Suprapubic skin (tissue), 4 donors: ENCODE measurements at regions not wholly inside any gene's neighbourhood (a gene's known extent, or its start where the extent isn't known, plus 50 kb on each side); places are given as distances from the start of the nearest gene placed in this dataset.
"Not testable (repeated sequence)": the region's sequence is repeated elsewhere in the genome, so short reads cannot be mapped to it uniquely, and the experiment has no call there.

Source experiments
- DNase-seq, 2 donors: peaks; one replicate each; pipeline ENCODE4 v3.0.0-alpha.2; 2019; ENCODE audit warnings: low spot score in 2 of 2
- H3K27ac ChIP-seq: fragments of 200-600 bp; sonication (generic); one replicate; pipeline ENCODE4 v1.5.1; 2019
- H3K27me3 ChIP-seq: fragments of 200-600 bp; sonication (generic); one replicate; pipeline ENCODE4 v1.5.1; 2019
- H3K36me3 ChIP-seq: fragments of 200-600 bp; sonication (generic); one replicate; pipeline ENCODE4 v1.5.1; 2019
- H3K4me1 ChIP-seq: fragments of 200-600 bp; sonication (generic); one replicate; pipeline ENCODE4 v1.5.1; 2019
- H3K4me3 ChIP-seq: fragments of 200-600 bp; sonication (generic); one replicate; pipeline ENCODE4 v1.5.1; 2019; ENCODE audit warnings: mild to moderate bottlenecking
- H3K9me3 ChIP-seq: fragments of 200-600 bp; sonication (generic); one replicate; pipeline ENCODE4 v1.5.1; 2019
- CTCF ChIP-seq, 2 donors: fragments of 200-600 bp in 1 of 2; fragments of 450-650 bp in 1 of 2; sonication (generic) in 1 of 2; IDR thresholded peaks; one replicate each; pipeline ENCODE4 v1.5.1; 2016 to 2019; ENCODE audit warnings: antibody characterized with exemption in 2 of 2, mild to moderate bottlenecking in 1 of 2, moderate library complexity in 1 of 2
- EP300 ChIP-seq: sonication (generic); formaldehyde crosslinking; IDR thresholded peaks from one replicate; pipeline ENCODE4 v1.6.1; 2017; ENCODE audit warnings: antibody characterized with exemption
- POLR2A ChIP-seq, 2 donors: fragments of 450-650 bp; IDR thresholded peaks; one replicate each; pipeline ENCODE4 v1.6.1; 2017; ENCODE audit warnings: antibody characterized with exemption in 2 of 2, mild to moderate bottlenecking in 2 of 2, moderate library complexity in 2 of 2
- POLR2AphosphoS5 ChIP-seq, 3 donors: sonication (generic); formaldehyde crosslinking; IDR thresholded peaks; one replicate each; pipeline ENCODE4 v1.6.1; 2017; ENCODE audit warnings: antibody characterized with exemption in 3 of 3
- WGBS: methylation state at CpG from one replicate; pipeline ENCODE4 v1.1.5; 2018; 5-methylcytosine and 5-hydroxymethylcytosine counted together

DNA sequence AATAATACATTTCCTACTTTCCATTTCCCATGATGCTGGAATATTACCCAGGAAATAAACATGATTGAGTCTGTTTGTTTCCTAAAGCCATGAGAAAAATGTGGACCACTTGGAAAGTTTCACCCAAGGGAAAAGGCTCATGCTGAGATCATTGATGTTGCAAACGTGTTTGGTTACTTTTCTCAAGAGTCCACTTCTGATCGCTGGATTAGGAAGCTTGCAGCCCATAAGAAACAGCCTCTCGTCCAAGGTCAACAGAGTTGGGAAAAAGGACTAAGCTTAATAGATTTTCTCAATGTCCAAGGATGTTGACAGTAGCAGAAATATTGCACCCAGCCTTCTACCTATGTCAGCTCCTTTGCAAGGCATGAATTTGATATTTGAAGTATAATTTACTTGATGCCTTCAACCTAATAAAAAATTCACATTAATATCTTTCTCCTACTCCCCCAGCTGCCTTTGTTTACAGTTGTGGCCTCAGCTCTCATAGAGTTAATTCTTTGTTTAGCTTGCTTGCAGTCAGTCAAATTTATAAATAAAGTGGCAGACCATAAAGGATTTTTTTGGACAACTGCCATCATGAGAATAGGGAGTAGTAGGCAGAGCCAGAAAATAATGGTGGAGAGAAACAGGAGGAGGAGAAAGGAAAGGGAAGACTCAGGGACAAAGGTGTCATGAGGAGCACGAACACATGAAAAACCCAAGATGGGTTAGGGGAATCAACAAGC, 65.6 kb upstream of the BLTP1 start:
- 49% methylated on average over 4 of the region's 4 CpGs for WGBS
- H3K36me3 ChIP-seq = no peaks in the 10 kb centered on the region
- H3K4me1 ChIP-seq = no peaks in the 10 kb centered on the region
- no peak overlapping the region for H3K4me3 ChIP-seq
- H3K27me3 ChIP-seq = no peaks in the 10 kb centered on the region
- no peak for TF ChIP-seq POLR2A (IDR thresholded peaks at IDR 0.05)
- no peak for TF ChIP-seq EP300
- no peak for TF ChIP-seq POLR2AphosphoS5 (IDR thresholded peaks at IDR 0.05)
- TF ChIP-seq CTCF (IDR thresholded peaks at IDR 0.05) = no peak
- H3K27ac ChIP-seq = no peak overlapping the region
- no peaks in the 10 kb centered on the region for H3K9me3 ChIP-seq
- no peak for DNase-seq

DNA sequence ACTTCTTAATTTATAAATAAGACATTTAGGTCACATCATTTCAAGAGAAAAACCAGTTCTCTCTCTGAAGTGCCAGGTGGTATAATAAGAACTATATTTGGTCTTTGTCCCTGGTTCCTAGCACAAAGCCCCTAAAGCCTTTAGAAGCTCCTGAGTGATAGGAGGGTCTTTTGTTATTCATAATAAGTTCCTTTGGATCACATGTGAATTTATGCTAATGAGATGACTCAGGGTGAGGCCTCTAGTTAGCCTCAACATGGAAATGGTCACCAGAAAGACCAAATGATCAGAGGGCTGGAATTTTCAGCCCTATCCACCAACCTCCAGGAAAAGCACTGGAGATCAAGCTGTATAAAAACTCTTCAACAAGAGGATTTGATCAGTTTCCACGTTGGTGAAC, 68.1 kb upstream of the BLTP1 start:
- WGBS = 54% methylated on average over 1 of the region's 1 CpG
- Histone ChIP-seq H3K4me3 (no peak overlapping the region), H3K27ac (no peak overlapping the region), H3K36me3 (no peaks in the 10 kb centered on the region), H3K4me1 (no peaks in the 10 kb centered on the region), H3K9me3 (no peaks in the 10 kb centered on the region), H3K27me3 (no peaks in the 10 kb centered on the region)
- no peak for TF ChIP-seq EP300
- no peak for TF ChIP-seq POLR2A (IDR thresholded peaks at IDR 0.05)
- TF ChIP-seq CTCF (IDR thresholded peaks at IDR 0.05) = no peak
- no peak for TF ChIP-seq POLR2AphosphoS5 (IDR thresholded peaks at IDR 0.05)
- no peak for DNase-seq

DNA sequence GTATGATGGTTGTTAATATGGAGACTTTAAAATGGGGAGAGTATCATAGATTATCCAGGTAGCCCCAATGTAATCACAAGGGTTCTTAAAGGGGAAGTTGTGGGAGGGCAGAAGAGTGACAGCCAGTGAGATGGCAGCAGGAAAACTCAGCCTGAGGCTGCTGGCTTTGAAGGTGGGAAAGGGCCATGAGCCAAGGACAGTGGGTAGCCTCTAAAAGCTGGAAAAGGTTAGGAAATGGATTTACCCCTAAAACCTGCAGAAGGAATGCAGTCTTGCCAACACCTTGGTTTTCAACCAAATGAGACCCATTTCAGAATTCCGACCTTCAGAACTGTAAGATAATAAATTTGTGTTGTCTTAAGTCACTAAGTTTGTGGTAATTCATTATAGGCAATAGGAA, 68.8 kb upstream of the BLTP1 start:
- 96% methylated on average over 1 of the region's 1 CpG for WGBS
- no peak for DNase-seq
- TF ChIP-seq POLR2AphosphoS5 (IDR thresholded peaks at IDR 0.05) (no peak), EP300 (no peak), POLR2A (IDR thresholded peaks at IDR 0.05) (no peak), CTCF (IDR thresholded peaks at IDR 0.05) (no peak)
- H3K9me3 ChIP-seq = no peaks in the 10 kb centered on the region
- no peaks in the 10 kb centered on the region for H3K4me1 ChIP-seq
- H3K27me3 ChIP-seq = no peaks in the 10 kb centered on the region
- H3K27ac ChIP-seq = no peak overlapping the region
- H3K4me3 ChIP-seq = no peak overlapping the region
- no peaks in the 10 kb centered on the region for H3K36me3 ChIP-seq

GRCh38 chr4:122082661-122083060, 69.5 kb upstream of the BLTP1 start:
- 68% methylated on average over 1 of the region's 1 CpG for WGBS
- DNase-seq = no peak
- no peaks in the 10 kb centered on the region for H3K27me3 ChIP-seq
- H3K27ac ChIP-seq = no peak overlapping the region
- H3K4me3 ChIP-seq = no peak overlapping the region
- no peaks in the 10 kb centered on the region for H3K4me1 ChIP-seq
- no peaks in the 10 kb centered on the region for H3K36me3 ChIP-seq
- TF ChIP-seq CTCF (IDR thresholded peaks at IDR 0.05) = no peak
- TF ChIP-seq POLR2AphosphoS5 (IDR thresholded peaks at IDR 0.05) = no peak
- no peak for TF ChIP-seq EP300
- no peak for TF ChIP-seq POLR2A (IDR thresholded peaks at IDR 0.05)
- H3K9me3 ChIP-seq = no peaks in the 10 kb centered on the region

GRCh38 chr4:122077653-122078052, 74.5 kb upstream of the BLTP1 start:
- not testable (repeated sequence) for H3K4me1 ChIP-seq, H3K27ac ChIP-seq, H3K27me3 ChIP-seq, DNase-seq, H3K9me3 ChIP-seq, H3K4me3 ChIP-seq, H3K36me3 ChIP-seq
- WGBS = 39% methylated on average over 3 of the region's 6 CpGs

DNA sequence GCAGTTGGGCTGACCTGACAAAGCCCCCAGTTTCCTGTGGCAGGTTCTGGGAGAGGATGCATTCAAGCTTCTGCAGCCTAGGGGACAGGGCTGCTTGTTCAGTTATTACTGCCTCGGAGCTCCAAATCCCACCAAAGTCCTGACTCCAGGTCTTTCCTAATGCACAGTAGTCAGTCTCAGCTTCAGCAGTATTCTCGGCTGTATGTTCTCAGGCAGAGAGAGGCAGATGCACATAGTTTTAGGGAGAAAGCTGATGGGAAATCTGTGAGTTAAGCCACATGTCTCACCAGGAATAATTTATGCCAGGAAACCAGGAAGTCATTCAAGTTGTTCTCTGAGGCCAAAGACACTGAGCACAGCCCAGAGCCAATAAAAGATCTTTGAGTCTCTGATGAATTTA, 75.3 kb upstream of the BLTP1 start:
- not testable (repeated sequence) for H3K9me3 ChIP-seq, H3K27me3 ChIP-seq, H3K4me3 ChIP-seq, H3K27ac ChIP-seq, H3K4me1 ChIP-seq, H3K36me3 ChIP-seq, DNase-seq
- WGBS = 0% methylated on average over 1 of the region's 2 CpGs
